Bronchial epithelial cell (primary cell): ENCODE measurements at regions not wholly inside any gene's neighbourhood (a gene's known extent, or its start where the extent isn't known, plus 50 kb on each side); places are given as distances from the start of the nearest gene placed in this dataset.

Experiments used
- DNase-seq: peaks from one replicate; pipeline ENCODE4 v3.0.0-alpha.2; 2010; ENCODE audit warnings: low read depth
- FAIRE-seq: peaks from 2 replicates; lab custom pipeline; 2011; peaks lifted over from hg19 to GRCh38; lab: Jason Lieb, UNC
- H3K27me3 ChIP-seq: 2 replicates; pipeline ENCODE4 v1.5.1; 2011; ENCODE audit warnings: low read length; ENCODE audit not compliant: control insufficient read depth, insufficient read depth
- H3K36me3 ChIP-seq: 2 replicates; pipeline ENCODE4 v1.5.1; 2011; ENCODE audit warnings: low read length; ENCODE audit not compliant: control insufficient read depth, insufficient read depth
- H3K4me3 ChIP-seq: 2 replicates; pipeline ENCODE4 v1.5.1; 2011; ENCODE audit warnings: mild to moderate bottlenecking, low read depth, low read length, control low read depth
- CTCF ChIP-seq: IDR thresholded peaks from 2 replicates; pipeline ENCODE4 v1.5.1; 2011; ENCODE audit warnings: mild to moderate bottlenecking, moderate library complexity, low read length, control low read depth, inconsistent platforms; ENCODE audit not compliant: insufficient read depth, severe bottlenecking

DNA sequence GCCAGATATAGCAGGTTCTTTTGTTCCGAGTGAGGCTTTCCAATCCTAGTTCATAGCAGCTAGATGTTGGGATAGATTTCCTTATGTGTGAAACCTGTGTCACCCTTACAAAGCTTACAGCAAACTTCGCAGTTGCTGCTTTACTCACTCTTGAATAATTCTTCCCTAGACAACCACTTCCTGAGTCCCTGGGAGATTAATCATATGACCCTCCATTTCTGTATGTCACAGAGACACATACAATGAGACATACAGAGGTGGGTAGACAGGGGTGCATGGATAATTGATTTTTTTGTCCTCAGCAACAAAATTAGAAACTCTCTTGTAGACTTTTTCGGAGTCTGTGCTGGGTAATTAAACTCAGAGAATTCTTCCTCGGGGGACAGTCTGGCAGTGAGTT lies 163.2 kb downstream of the NSUN3 start:
- FAIRE-seq (no peak), DNase-seq (peak; percentile 92)
- no peak for TF ChIP-seq CTCF

DNA sequence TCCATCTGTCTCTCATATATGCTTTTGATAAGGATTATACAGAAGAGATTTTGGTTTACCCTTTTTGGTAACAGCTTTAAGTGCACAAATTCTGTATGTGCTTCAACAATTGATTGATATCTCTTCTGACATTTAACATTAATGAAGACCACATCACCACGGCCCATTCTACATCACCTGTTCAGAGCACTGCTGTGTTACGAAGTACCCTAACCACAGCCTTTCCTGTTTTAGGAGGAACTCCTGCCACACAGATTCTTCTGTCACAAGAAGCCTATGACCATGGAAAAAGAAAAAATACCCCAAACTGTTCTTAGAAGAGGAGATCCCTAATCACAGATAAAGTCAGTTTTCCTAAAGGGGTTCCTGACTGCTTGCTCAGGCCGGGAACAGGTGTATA lies 170.1 kb downstream of the NSUN3 start:
- DNase-seq (no peak), FAIRE-seq (no peak)
- no peaks in the 10 kb centered on the region for H3K36me3 ChIP-seq
- no peak overlapping the region for H3K4me3 ChIP-seq
- H3K27me3 ChIP-seq = no peaks in the 10 kb centered on the region
- no peak for TF ChIP-seq CTCF

More for the DNA sequence above, 163.2 kb downstream of the NSUN3 start:
- no peak overlapping the region for H3K4me3 ChIP-seq
- H3K36me3 ChIP-seq = no peaks in the 10 kb centered on the region
- H3K27me3 ChIP-seq = no peaks in the 10 kb centered on the region

DNA sequence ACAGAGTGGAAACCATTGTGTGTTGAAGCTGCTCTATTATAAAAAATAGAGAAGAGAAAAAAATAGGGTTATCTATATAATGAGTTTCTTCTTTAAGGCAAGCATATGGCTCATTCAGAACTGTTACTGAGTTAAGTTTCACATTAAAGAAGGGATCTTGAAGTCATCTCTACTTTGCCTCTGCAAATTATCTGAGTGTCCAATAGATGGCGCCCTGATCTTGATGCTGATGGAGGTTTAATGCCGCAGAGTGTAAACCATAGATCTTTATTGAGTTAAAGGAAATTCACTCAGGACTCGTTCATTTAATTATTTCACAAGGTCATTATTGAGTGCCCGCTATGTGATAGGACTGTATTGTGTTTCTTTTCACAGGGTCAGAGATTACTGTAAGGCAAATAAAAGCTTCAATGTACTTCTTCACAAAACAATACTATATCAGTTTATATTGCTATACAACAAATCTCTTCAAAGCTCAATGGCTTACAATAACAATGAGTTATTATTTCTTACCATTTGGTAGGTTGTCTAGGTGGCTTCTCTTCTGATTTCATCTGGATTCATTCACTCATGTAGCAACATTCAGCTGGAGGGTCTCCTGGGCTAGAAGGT lies 171.4 kb downstream of the NSUN3 start:
- TF ChIP-seq CTCF = peak; percentile 66
- DNase-seq = peak; percentile 47
- no peak for FAIRE-seq

DNA sequence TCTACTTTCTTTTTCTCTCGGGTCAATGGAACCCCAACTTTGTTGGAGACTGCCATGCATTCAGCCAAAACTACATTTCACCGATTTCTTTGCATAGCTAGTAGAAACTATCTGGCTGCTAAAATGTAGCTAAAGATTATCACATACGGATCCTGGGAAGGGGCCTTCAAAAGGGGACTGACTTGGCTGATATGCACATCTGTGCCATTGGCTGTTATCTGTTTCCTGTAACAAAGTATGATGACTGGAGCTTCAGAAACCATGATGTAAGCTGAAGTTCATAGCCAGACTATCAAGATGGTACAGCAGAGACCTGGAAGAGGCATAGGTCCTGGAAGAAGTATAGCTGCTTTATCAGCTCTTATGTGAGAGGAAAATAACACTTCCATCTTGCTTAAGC lies 179.1 kb downstream of the NSUN3 start:
- DNase-seq (no peak), FAIRE-seq (no peak)
- no peak overlapping the region for H3K4me3 ChIP-seq
- no peaks in the 10 kb centered on the region for H3K36me3 ChIP-seq
- no peak for TF ChIP-seq CTCF
- H3K27me3 ChIP-seq = peaks cover 2% of the 10 kb centered on the region

More for the DNA sequence above, 171.4 kb downstream of the NSUN3 start:
- H3K27me3 ChIP-seq = no peaks in the 10 kb centered on the region
- H3K4me3 ChIP-seq = no peak overlapping the region
- H3K36me3 ChIP-seq = no peaks in the 10 kb centered on the region

- Histone ChIP-seq H3K4me3 (no peak overlapping the region), H3K27me3 (peaks cover 4% of the 10 kb centered on the region), H3K36me3 (no peaks in the 10 kb centered on the region)
- no peak for TF ChIP-seq CTCF
- DNase-seq (no peak), FAIRE-seq (no peak)
These were observed 183.3 kb downstream of the NSUN3 start for GRCh38 chr3:94246171-94246570.

- TF ChIP-seq CTCF = no peak
- FAIRE-seq (no peak), DNase-seq (no peak)
- H3K27me3 ChIP-seq = peaks cover 8% of the 10 kb centered on the region
- H3K4me3 ChIP-seq = no peak overlapping the region
- H3K36me3 ChIP-seq = no peaks in the 10 kb centered on the region
These were observed 185.2 kb downstream of the NSUN3 start for GRCh38 chr3:94248042-94248441.
